NCI-H1417 (cell line): ENCODE measurements at regions not wholly inside any gene's neighbourhood (a gene's known extent, or its start where the extent isn't known, plus 50 kb on each side); places are given as distances from the start of the nearest gene placed in this dataset.

Experiments used
- DNase-seq, 3 experiments: peaks; one replicate each; lab custom pipeline; 2025; lab: John Stamatoyannopoulos, UW

DNA sequence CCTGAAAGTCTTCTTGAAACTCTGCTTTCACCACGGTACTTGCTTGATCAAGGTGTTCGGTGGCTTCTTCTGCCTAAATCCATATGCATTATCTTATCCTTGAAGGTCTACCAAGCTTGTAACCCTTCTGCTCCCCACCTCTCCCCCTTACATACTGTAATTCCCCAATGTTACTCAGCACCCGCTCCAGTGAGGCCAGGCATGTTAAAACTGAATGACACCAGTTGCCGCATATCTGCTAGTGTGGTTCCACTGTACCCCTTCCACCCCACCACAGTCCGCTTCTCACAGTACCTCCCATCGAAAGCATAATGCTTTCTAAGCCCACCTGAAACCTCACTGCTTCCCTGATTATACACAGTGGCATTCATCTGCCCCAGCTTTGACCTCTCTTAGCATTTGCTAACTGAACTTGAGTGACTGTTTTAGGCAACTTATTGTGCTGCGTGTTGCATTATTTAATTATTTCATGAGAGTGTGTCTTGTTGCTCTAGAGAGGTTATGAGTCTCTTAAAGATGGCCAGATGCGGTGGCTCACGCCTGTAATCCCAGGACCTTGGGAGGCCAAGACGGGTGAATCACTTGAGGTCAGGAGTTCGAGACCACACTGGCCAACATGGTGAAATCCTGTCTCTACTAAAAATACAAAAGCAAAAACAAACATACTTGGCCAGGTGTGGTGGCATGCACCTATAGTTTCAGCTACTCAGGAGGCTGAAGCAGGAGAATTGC, 87.6 kb upstream of the MBNL2 start:
- DNase-seq: no peak

DNA sequence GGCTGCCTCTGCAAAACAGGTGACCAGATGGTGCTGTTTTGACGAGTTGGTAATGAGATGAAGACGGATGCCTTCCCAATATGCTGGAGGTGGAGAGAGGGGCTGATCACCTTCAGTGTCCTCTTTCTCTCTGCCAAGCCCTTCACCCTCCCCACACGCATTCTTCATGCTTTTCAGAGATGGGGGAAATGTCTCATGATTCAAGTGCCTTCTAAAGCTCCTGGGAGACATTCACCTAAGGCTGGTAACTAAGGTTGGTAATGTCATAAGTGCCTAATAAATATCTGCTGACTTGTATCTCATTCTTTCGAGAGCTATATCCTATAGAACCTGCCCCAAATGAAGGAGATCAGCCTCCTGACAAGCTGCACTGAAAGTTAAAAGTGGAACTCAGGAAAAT, 86.2 kb upstream of the MBNL2 start:
- no peak for DNase-seq

DNA sequence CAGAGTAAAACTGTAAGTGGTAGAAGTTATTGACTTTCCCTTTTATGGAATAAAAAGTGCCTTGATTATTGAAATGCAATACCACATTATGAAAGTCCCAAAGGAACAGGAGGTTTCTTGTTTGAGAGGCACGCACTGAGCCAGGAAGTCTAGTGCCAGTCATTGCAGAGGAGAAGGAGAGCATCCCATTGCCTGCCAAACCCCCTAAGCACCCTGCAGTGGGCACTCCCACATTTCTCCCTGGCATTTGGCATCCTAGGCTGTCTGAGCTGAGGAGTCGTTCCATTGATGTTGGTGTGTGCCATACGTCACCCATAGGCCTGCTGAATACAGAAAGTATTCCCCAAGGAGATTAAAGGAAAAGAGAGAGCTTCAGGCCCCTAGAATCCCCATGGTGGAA, 85.7 kb upstream of the MBNL2 start:
- peak in 1 of 3 experiments; percentile 25 for DNase-seq

DNA sequence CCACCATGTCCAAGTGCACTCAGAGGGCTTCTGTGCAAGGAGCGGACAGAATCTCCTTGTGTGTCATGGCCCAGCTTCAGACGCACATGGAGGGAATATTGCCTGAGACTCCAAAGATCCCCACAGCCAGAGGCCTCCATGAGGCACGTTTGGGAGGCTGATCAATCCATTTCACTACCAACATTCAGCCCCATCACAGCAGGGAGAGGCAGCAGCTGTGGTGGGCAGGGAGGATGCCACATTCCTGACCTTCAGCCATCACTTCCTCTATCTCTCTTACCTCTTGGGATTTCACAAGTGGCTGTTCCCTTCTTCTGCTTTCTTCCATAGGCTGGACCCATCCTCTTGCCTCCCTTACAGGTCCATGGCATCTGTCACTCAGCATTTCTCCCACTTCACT, 82.4 kb upstream of the MBNL2 start:
- DNase-seq: no peak

DNA sequence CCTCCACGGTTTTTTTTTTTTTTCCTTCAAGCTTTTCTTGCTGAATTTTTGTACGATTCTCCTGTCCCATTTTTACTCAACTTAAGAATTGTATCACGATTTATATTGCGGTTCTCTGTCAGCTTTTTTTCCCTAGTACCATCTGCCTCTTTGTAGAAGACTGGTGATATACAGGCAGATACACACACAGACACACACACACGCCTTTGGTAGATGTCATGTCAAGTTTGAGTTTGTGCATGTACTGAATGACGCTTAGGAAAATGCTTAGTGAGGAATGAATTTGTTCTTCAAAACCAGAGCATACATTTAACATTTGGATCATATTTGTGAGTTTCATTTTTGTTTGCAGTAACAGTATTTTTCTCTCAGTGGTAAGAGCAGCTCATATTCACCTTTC, 82.0 kb upstream of the MBNL2 start:
- DNase-seq: no peak

DNA sequence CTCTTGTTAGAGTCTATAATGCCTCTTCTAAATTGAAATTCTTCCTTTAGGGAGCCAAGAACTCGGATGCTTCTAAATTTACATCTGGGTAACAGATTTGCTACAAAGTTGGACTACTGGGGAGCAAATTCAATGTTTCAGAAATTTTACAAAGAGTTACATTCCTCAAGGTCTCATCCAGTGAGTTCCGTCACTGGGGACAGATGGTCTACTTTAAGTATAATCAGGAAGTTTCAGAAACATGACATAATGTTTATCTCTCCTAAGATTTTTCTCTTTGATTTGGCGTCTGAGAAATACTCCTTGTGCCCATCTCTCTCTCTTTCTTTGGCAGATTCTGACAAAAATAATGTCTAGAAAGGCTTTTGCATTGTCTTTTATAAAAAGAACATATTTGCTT, 81.5 kb upstream of the MBNL2 start:
- no peak for DNase-seq

DNA sequence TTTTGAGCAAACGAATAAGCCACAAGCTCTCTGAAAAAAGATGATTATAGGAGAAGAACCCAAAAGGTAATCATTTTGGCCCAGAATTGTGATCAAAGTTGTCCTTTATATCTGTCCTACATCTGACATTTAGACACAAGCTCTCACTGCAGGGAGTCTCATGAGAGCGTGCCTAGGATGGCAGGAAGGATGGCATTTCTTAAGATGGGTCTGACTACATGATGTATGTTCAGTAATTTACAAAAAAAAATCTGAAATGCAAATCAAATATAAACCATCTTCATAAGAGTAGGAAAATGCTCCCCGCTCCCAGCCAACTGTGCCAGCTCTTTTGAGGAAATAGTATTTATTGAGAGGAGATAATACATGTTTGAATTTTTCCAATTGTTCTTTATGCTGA, 81.0 kb upstream of the MBNL2 start:
- peak in 1 of 3 experiments; percentile 55 for DNase-seq

DNA sequence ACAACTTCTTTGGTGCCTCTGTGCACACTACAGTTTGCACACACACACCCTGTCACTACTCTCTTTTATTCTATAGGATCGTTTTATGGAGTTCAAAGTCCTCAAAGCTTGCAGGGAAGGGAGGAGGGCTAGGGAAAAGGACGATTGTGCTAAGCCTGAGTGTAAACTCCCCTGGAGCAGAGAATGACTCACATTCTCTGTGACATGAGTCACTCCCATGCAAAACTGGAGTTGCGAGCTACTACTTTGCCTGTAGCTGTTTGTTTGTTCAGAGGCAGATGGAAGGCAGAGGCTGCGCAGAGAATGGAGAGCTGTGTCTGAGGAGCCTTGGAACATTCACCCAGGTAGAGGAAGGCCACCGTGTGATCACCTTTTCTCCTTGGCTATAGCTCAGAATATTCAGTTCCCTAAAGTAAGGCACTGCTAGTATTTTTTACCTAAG, 80.5 kb upstream of the MBNL2 start:
- DNase-seq: peak; percentile 19 to 90 (median 77)

DNA sequence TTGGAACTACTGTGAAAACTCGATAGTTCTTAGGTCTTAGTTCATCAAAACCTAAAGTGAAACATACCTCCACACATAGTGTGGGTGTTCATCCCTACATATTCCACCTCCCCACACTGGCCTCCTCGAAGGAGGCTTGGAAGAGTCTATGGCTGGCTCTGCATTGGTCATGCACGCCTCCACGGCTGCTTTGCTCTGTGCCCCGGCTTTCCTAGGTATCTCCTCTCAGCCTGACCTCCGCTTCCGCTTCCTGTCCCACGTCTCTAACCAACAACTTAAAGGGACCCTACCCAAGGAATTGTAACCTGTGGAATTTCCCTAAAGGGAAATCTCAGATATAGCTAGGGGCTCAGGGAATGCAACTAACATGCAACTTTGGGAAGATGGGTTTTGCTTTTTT, 79.7 kb upstream of the MBNL2 start:
- no peak for DNase-seq

DNA sequence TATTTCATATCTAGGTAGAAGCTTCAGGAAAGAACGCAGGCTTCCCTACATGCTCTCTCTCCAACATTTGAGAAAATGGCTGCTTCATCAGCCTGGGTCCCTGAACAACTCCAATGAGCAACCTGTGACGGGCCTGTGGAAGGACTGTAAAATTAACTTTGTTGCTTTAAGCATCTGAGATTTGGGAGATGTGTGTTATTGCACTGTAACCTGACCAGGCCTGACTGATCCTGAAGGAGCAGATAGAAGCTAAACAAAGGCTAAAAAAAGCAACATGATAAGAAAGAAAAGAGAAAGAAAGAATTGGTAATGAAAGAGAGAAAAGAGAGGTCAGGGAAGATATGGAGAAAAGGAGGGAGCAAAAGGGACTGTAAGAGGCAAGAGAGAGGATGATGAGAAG, 77.1 kb upstream of the MBNL2 start:
- no peak for DNase-seq

DNA sequence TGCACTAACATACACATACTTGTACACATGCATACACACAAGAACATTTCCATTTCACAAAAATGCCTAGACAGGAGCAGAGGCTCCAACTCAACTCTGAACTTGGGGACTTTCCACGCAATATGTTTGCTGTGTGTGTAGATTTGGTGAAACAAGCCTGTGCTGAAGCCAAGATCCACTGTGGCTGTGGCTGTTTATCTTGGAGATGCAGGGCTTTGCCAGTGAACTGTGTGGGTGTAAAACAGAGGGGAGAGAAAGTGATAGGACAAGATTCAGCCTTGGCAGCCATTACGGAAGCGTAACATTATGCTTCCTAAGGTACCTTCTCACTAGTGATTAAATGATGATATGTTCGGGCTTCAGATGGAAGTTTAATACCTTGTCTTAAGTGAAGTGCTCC, 73.2 kb upstream of the MBNL2 start:
- no peak for DNase-seq

DNA sequence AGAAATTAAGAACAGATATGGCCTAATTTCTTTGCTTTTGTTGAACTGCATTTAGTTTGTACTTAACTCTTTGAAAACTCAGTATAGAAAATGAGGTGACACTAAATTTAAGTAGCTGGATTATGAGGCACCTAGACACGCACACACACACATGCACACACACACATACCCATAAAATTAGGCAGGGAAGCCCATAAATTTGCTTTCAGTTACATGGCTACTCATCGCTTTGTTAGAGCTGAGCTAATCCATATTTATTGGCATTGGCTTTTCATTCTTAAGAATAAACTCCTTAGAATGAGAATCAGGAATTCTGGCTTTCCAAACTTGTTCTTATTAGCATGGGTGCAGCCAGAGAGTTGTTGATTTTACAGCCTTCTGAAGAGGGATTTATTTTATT, 61.7 kb upstream of the MBNL2 start:
- no peak for DNase-seq

DNA sequence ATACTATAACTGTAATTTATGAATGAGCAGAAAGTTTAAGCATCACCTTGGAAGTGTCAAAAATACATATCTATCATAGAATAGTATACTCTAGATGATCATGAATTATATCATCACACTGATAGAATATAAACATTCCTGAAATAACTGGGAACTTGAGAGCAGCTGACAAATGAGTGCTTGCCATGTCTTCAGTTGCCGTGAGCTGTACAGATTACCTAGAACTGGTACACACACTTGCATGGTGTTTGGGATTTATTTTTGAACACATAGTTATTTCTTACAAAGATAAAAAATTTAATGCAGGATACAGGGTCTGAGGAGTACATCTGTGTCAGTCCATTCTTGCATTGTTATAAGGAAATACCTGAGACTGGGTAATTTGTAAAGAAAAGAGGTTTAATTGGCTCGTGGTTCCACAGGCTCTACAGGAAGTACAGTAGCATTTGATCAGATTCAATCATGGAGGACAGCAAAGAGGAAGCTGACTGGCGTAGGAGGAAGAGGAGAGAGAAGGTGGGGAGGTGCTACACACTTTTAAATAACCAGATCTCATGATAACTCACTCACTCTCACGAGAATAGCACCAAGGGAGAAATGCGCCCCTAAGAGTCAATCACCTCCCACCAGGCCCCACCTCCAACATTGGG, 60.4 kb upstream of the MBNL2 start:
- DNase-seq: no peak

DNA sequence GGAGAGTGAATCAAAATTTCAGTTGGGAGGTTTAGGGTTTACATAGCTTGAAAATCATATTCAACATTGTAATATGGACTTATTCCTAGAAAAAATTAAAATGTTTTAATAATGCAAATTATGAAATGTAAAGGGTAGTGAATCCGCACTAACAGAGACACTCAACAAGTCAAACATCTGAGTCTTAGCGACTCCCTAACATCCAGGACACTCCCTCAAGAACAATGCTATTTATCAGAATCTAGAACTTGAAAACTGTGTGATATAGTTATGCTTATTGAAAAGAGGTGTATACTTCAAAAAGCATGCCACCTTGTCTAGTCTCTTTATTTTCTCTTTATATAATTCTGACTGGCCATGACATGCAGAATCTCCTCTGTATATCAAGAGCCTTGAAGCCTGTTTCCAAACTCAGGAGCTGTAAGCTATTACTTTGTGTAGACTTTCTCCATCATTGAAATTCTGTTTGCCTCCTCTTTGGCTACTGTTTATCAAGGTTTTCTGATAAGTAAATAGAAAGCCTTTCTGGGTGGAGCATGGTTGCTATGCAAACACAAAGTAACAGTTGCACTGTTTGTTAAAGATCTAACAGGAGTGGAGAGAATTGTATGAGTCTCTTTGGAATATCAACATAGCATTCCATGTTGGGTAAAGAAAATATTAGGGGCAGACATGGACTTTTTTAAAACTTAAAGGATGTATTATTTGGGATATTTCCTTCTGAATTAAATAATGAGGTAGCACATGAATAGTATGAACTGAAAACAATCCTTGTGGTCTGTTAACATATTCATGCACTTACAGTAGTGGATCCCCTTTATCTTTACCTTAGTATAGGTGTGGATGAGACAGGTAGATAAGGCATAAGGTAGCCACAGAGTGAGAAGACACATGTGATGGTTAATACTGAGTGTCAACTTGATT, 56.4 kb upstream of the MBNL2 start:
- peak in 2 of 3 experiments; percentile 8 to 55 for DNase-seq

DNA sequence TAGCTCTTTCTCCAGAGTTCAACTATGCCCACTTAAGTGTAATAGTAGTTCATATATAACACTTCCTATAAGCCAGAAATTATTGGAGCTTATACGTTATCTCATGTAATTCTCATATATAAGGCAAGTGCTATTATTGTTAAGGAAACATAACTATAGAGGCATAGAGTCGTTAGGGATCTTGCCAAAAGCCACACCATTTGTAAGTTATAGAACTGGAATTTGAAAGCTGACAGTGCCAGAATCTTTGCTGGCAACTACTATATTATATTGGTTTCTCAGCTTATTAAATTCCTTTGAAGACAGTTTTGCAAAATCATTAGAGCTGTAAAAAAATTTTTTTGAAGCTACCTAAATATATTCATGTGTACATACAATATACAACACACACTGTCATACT, 51.0 kb upstream of the MBNL2 start:
- no peak for DNase-seq
